ENCODE measurements at regions not wholly inside any gene's neighbourhood (a gene's known extent, or its start where the extent isn't known, plus 50 kb on each side); places are given as distances from the start of the nearest gene placed in this dataset.

- no peaks in the 10 kb centered on the region for H3K9me3 ChIP-seq (ENCODE audit: low read length)
- no peaks in the 10 kb centered on the region for H3F3A ChIP-seq (ENCODE audit: insufficient read depth, low read length, poor library complexity, severe bottlenecking)
- TF ChIP-seq EZH2 (IDR thresholded peaks at IDR 0.05; ENCODE audit: borderline replicate concordance, insufficient read depth, low read length, poor library complexity, severe bottlenecking) (no peak), RAD21 (conservative IDR thresholded peaks at IDR 0.05) (no peak), TAF1 (IDR thresholded peaks at IDR 0.05; ENCODE audit: low read depth) (no peak), REST (IDR thresholded peaks at IDR 0.05; ENCODE audit: borderline replicate concordance) (no peak), CTCF (IDR thresholded peaks at IDR 0.05; ENCODE audit: poor library complexity, severe bottlenecking) (no peak), MXI1 (conservative IDR thresholded peaks at IDR 0.05; ENCODE audit: poor library complexity, severe bottlenecking) (no peak), POLR2AphosphoS5 (IDR thresholded peaks at IDR 0.05) (no peak), SMC3 (conservative IDR thresholded peaks at IDR 0.05; ENCODE audit: poor library complexity) (no peak), EP300 (conservative IDR thresholded peaks at IDR 0.05; ENCODE audit: poor library complexity, severe bottlenecking) (no peak)
- no peaks in the 10 kb centered on the region for H3K9me2 ChIP-seq (ENCODE audit: insufficient read depth, low read length)
- H3K4me2 ChIP-seq (ENCODE audit: low read length), result no peak overlapping the region
- no peaks in the 10 kb centered on the region for H4K20me1 ChIP-seq (ENCODE audit: insufficient read depth)
- H3K4me3 ChIP-seq (ENCODE audit: low read length), result no peak overlapping the region
- H3K27me3 ChIP-seq (ENCODE audit: insufficient read depth, low read depth, low read length), result no peaks in the 10 kb centered on the region
- no peaks in the 10 kb centered on the region for H3K36me3 ChIP-seq (ENCODE audit: insufficient read depth, low read length)
- H3K9ac ChIP-seq (ENCODE audit: low read length), result no peak overlapping the region
- H3K27ac ChIP-seq (ENCODE audit: low read length), result no peak overlapping the region
- H3K79me2 ChIP-seq (replicated peaks; ENCODE audit: insufficient read depth, low read length), result no peaks in the 10 kb centered on the region
- H2AFZ ChIP-seq (ENCODE audit: low read depth, low read length), result no peak overlapping the region
Observed at GRCh38 chr13:111662451-111662850, 342.0 kb downstream of the TEX29 start.

- no peaks in the 10 kb centered on the region for H3K79me2 ChIP-seq (replicated peaks; ENCODE audit: insufficient read depth, low read length)
- H3K9me2 ChIP-seq (ENCODE audit: insufficient read depth, low read length), result no peaks in the 10 kb centered on the region
- no peak overlapping the region for H2AFZ ChIP-seq (ENCODE audit: low read depth, low read length)
- no peaks in the 10 kb centered on the region for H3F3A ChIP-seq (ENCODE audit: insufficient read depth, low read length, poor library complexity, severe bottlenecking)
- no peaks in the 10 kb centered on the region for H3K36me3 ChIP-seq (ENCODE audit: insufficient read depth, low read length)
- H3K4me2 ChIP-seq (ENCODE audit: low read length), result no peak overlapping the region
- H3K27me3 ChIP-seq (ENCODE audit: insufficient read depth, low read depth, low read length), result no peaks in the 10 kb centered on the region
- no peak overlapping the region for H3K9ac ChIP-seq (ENCODE audit: low read length)
- TF ChIP-seq CTCF (IDR thresholded peaks at IDR 0.05; ENCODE audit: poor library complexity, severe bottlenecking) (no peak), TAF1 (IDR thresholded peaks at IDR 0.05; ENCODE audit: low read depth) (no peak), POLR2AphosphoS5 (IDR thresholded peaks at IDR 0.05) (no peak), EP300 (conservative IDR thresholded peaks at IDR 0.05; ENCODE audit: poor library complexity, severe bottlenecking) (no peak), EZH2 (IDR thresholded peaks at IDR 0.05; ENCODE audit: borderline replicate concordance, insufficient read depth, low read length, poor library complexity, severe bottlenecking) (no peak), REST (IDR thresholded peaks at IDR 0.05; ENCODE audit: borderline replicate concordance) (no peak)
- H4K20me1 ChIP-seq (ENCODE audit: insufficient read depth), result no peaks in the 10 kb centered on the region
- H3K27ac ChIP-seq (ENCODE audit: low read length), result no peak overlapping the region
- no peaks in the 10 kb centered on the region for H3K9me3 ChIP-seq (ENCODE audit: low read length)
- no peak overlapping the region for H3K4me3 ChIP-seq (ENCODE audit: low read length)
Observed at GRCh38 chr13:111662895-111663294, 342.5 kb downstream of the TEX29 start.
